A549 (cell line): ENCODE measurements at regions not wholly inside any gene's neighbourhood (a gene's known extent, or its start where the extent isn't known, plus 50 kb on each side); places are given as distances from the start of the nearest gene placed in this dataset.
"Not testable (repeated sequence)": the region's sequence is repeated elsewhere in the genome, so short reads cannot be mapped to it uniquely, and the experiment has no call there.

ENCODE experiments used
- ATAC-seq, 2 experiments: fragments of 200-7000 bp in 1 of 2; fragments of >200 bp in 1 of 2; cut with Nextera tagmentation in 1 of 2; cut with Tn5 transposase in 1 of 2; 3 replicates each; pipeline versions ENCODE4 v1.8.0 to v1.9.1; 2018 to 2020; ENCODE audit warnings: mild to moderate bottlenecking in 1 of 2, moderate library complexity in 1 of 2
- CTCF ChIA-PET: fragments of 300-600 bp; sonication (Branson Sonifier 250); formaldehyde crosslinking; extraction: SDS; loops from one replicate; lab custom pipeline; 2021; ENCODE audit warnings: antibody characterized with exemption, inconsistent platforms; lab: Yijun Ruan, JAX
- POLR2A ChIA-PET: fragments of 350-600 bp; formaldehyde crosslinking; extraction: SDS; loops from one replicate; lab custom pipeline; 2021; ENCODE audit warnings: antibody characterized with exemption, inconsistent platforms; lab: Yijun Ruan, JAX
- DNase-seq, 2 experiments: peaks; one replicate each; pipeline versions ENCODE4 v3.0.0 to v3.0.0-alpha.2; 2011 to 2016; ENCODE audit warnings: low read depth in 1 of 2, low spot score in 1 of 2
- FAIRE-seq: peaks from 2 replicates; lab custom pipeline; 2011; peaks lifted over from hg19 to GRCh38; lab: Jason Lieb, UNC
- H3K27ac ChIP-seq, 2 experiments: fragments of >200 bp; sonication (Bioruptor Twin); formaldehyde crosslinking; 3 replicates each; pipeline ENCODE4 v1.5.1; 2016 to 2017
- H3K4me1 ChIP-seq: fragments of >200 bp; sonication (Bioruptor Twin); formaldehyde crosslinking; 3 replicates; pipeline ENCODE4 v1.6.1; 2016
- H3K4me2 ChIP-seq: fragments of >200 bp; sonication (Bioruptor Twin); formaldehyde crosslinking; 3 replicates; pipeline ENCODE4 v1.6.1; 2016
- H3K4me3 ChIP-seq: fragments of >200 bp; sonication (Bioruptor Twin); formaldehyde crosslinking; 3 replicates; pipeline ENCODE4 v1.5.1; 2016
- H3K9me3 ChIP-seq: fragments of >200 bp; sonication (Bioruptor Twin); formaldehyde crosslinking; 3 replicates; pipeline ENCODE4 v1.6.1; 2016
- BHLHE40 ChIP-seq: IDR thresholded peaks from 2 replicates; pipeline ENCODE4 v1.6.1; 2012; ENCODE audit warnings: low read depth, low read length, inconsistent platforms
- CBX2 ChIP-seq: fragments of 200-600 bp; sonication (generic); IDR thresholded peaks from 2 replicates; pipeline ENCODE4 v1.6.1; 2016; ENCODE audit warnings: low read depth, mild to moderate bottlenecking, borderline replicate concordance
- CBX8 ChIP-seq: fragments of 200-600 bp; sonication (generic); IDR thresholded peaks from 2 replicates; pipeline ENCODE4 v1.6.1; 2016
- E2F6 ChIP-seq: IDR thresholded peaks from 2 replicates; pipeline ENCODE4 v1.6.1; 2012; ENCODE audit warnings: low read depth, borderline replicate concordance
- FOSL2 ChIP-seq, 2 experiments: fragments of 450-650 bp in 1 of 2; fragments of >200 bp in 1 of 2; sonication (Bioruptor Twin) in 1 of 2; formaldehyde crosslinking; IDR thresholded peaks; 2 replicates each; pipeline versions ENCODE4 v1.5.0 to v1.6.1; 2016 to 2020; ENCODE audit warnings: mild to moderate bottlenecking in 1 of 2, moderate library complexity in 1 of 2
- FOXS1 ChIP-seq: fragments of 250-450 bp; sonication (Bioruptor Pico); IDR thresholded peaks from 2 replicates; pipeline ENCODE4 v1.5.0; 2020; ENCODE audit warnings: mild to moderate bottlenecking, moderate library complexity
- HDAC2 ChIP-seq: fragments of 200-600 bp; sonication (generic); IDR thresholded peaks from 2 replicates; pipeline ENCODE4 v1.6.1; 2016
- JUN ChIP-seq, 2 experiments: fragments of >200 bp; sonication (Bioruptor Twin); formaldehyde crosslinking; IDR thresholded peaks; 2 replicates in 1 of 2; 3 replicates in 1 of 2; pipeline ENCODE4 v1.6.1; 2016 to 2017
- MYC ChIP-seq: IDR thresholded peaks from 2 replicates; pipeline ENCODE4 v1.6.1; 2012; ENCODE audit warnings: mild to moderate bottlenecking, inconsistent platforms, low read length, improper control_type of control experiment, borderline replicate concordance
- NFE2L2 ChIP-seq: fragments of 150-350 bp; conservative IDR thresholded peaks from 2 replicates; pipeline ENCODE4 v1.6.1; 2014; ENCODE audit warnings: low read length
- NPAS2 ChIP-seq: fragments of 250-450 bp; sonication (Bioruptor Pico); IDR thresholded peaks from 2 replicates; pipeline ENCODE4 v1.8.0; 2022; ENCODE audit warnings: mild to moderate bottlenecking, moderate library complexity, borderline replicate concordance
- NR3C1 ChIP-seq: fragments of >200 bp; sonication (Bioruptor Twin); formaldehyde crosslinking; IDR thresholded peaks from 3 replicates; pipeline ENCODE4 v1.6.1; 2017
- PBX3 ChIP-seq: IDR thresholded peaks from 2 replicates; pipeline ENCODE4 v1.6.1; 2012
- POLR2AphosphoS2 ChIP-seq: conservative IDR thresholded peaks from 2 replicates; pipeline ENCODE4 v1.6.1; 2012; ENCODE audit warnings: low read length, improper control_type of control experiment, inconsistent platforms
- RAD21 ChIP-seq, 2 experiments: fragments of >200 bp in 1 of 2; sonication (Bioruptor Twin) in 1 of 2; formaldehyde crosslinking in 1 of 2; IDR thresholded peaks in 1 of 2; conservative IDR thresholded peaks in 1 of 2; 2 replicates in 1 of 2; 3 replicates in 1 of 2; pipeline ENCODE4 v1.6.1; 2012 to 2018; ENCODE audit warnings: inconsistent platforms in 1 of 2
- RCOR1 ChIP-seq: fragments of 150-350 bp; IDR thresholded peaks from 2 replicates; pipeline ENCODE4 v1.6.1; 2014; ENCODE audit warnings: antibody characterized with exemption, low read length, low read depth
- RFX5 ChIP-seq: fragments of 450-650 bp; IDR thresholded peaks from 2 replicates; pipeline ENCODE4 v1.7.1; 2014; ENCODE audit warnings: antibody characterized with exemption, mild to moderate bottlenecking, moderate library complexity
- SREBF2 ChIP-seq: fragments of 450-650 bp; IDR thresholded peaks from 2 replicates; pipeline ENCODE4 v1.6.1; 2014; ENCODE audit warnings: mild to moderate bottlenecking, moderate library complexity
- TP53 ChIP-seq: fragments of 250-450 bp; sonication (Bioruptor Pico); IDR thresholded peaks from 2 replicates; pipeline ENCODE4 v1.5.0; 2021; ENCODE audit warnings: mild to moderate bottlenecking, moderate library complexity
- ZC3H11A ChIP-seq: fragments of 450-650 bp; IDR thresholded peaks from 2 replicates; pipeline ENCODE4 v1.6.1; 2014; ENCODE audit warnings: antibody characterized with exemption, mild to moderate bottlenecking
- ZFP36 ChIP-seq: fragments of 450-650 bp; IDR thresholded peaks from 2 replicates; pipeline ENCODE4 v1.6.1; 2014; ENCODE audit warnings: borderline replicate concordance; ENCODE audit not compliant: partially characterized antibody
- WGBS: methylation state at CpG from one replicate; pipeline ENCODE4 v1.1.6; 2017; ENCODE audit errors: missing lambda C conversion rate; 5-methylcytosine and 5-hydroxymethylcytosine counted together

DNA sequence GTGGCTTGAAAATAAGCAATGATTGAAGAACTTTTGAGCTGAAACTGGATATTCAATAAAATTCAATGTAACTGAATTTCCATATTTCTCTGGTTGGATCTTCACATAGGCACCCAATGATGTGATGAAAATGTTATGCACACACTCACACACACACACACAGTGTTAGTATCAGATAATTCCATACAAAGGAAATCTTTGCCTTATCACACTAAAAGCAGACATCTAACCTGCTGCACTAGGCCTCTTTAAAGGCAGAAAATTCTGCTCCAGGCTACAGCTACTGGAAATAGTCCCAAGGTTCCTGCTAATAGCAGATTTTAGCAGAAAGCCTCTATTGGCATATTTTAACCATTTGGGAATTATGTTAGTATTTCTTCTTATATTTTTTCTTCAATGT is 309.6 kb downstream of the COL11A1 start:
- ATAC-seq (no peak), DNase-seq (no peak), FAIRE-seq (no peak)
- H3K4me1 ChIP-seq, result peaks cover 10% of the 10 kb centered on the region; the same call in 1 of the 3 replicates
- TF ChIP-seq PBX3 (no peak), ZC3H11A (no peak), POLR2AphosphoS2 (no peak), RFX5 (no peak), RCOR1 (no peak), NPAS2 (CRISPR knock-in tag) (no peak), NR3C1 (no peak), JUN (IDR thresholded peaks at IDR 0.05) (no peak), HDAC2 (no peak), BHLHE40 (no peak), E2F6 (no peak)
- H3K4me2 ChIP-seq, result no peak overlapping the region
- CTCF ChIA-PET, result no interaction called here
- H3K4me3 ChIP-seq, result no peak overlapping the region
- POLR2A ChIA-PET, result no interaction called here
- no peak overlapping the region for H3K27ac ChIP-seq
- H3K9me3 ChIP-seq, result no peaks in the 10 kb centered on the region

- H3K4me3 ChIP-seq, result no peak overlapping the region
- ChIA-PET POLR2A (no interaction called here), CTCF (no interaction called here)
- H3K9me3 ChIP-seq, result no peaks in the 10 kb centered on the region
- H3K4me2 ChIP-seq, result no peak overlapping the region
- TF ChIP-seq NFE2L2 (no peak), MYC (no peak), FOSL2 (IDR thresholded peaks at IDR 0.05) (no peak), FOSL2 (CRISPR knock-in tag; IDR thresholded peaks at IDR 0.05) (no peak), CBX8 (no peak), TP53 (CRISPR knock-in tag) (no peak), ZFP36 (no peak), CBX2 (no peak), FOXS1 (CRISPR knock-in tag) (no peak)
- peaks cover 10% of the 10 kb centered on the region; the same call in 1 of the 3 replicates for H3K4me1 ChIP-seq
- ATAC-seq (no peak), DNase-seq (no peak), FAIRE-seq (no peak)
- no peak overlapping the region for H3K27ac ChIP-seq
Measured at GRCh38 chr1:102796429-102796828, 311.9 kb downstream of the COL11A1 start.

DNA sequence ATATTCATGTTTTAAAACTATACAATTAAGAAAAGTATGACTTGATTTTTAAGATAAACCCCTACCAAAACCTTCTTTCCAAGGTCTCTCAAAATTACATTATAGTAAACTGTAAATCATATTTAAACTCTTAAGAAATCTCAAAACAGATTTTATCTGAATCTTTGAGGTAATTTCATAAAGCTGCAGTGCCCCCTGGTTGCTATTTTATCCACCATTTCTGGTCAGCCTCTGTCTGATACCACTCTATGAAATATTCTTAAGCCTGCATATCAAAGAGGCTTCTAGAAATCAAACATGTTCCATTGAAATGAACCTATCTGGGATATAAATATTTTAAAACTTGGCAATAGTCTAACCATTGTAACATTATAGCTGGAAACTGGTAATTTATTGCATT is 317.3 kb downstream of the COL11A1 start:
- H3K27ac ChIP-seq, result no peak overlapping the region
- TF ChIP-seq RAD21 (conservative IDR thresholded peaks at IDR 0.05 in 1 of 2, IDR thresholded peaks at IDR 0.05 in 1 of 2) (0 out of 5 replicates have a peak, but pooled peaks of 1 of the 2 experiments have one; percentile 21), SREBF2 (no peak), BHLHE40 (no peak)
- TF ChIP-seq, all 56 proteins: peak for 1
- Histone ChIP-seq H3K4me2 (no peak overlapping the region), H3K4me3 (no peak overlapping the region), H3K4me1 (no peaks in the 10 kb centered on the region), H3K9me3 (no peaks in the 10 kb centered on the region)
- FAIRE-seq (no peak), DNase-seq (no peak), ATAC-seq (no peak)
- ChIA-PET POLR2A (no interaction called here), CTCF (no interaction called here)

GRCh38 chr1:102789951-102790350 is 318.4 kb downstream of the COL11A1 start:
- H3K27ac ChIP-seq, ATAC-seq, POLR2A ChIA-PET, CTCF ChIA-PET, FAIRE-seq, H3K4me1 ChIP-seq, H3K4me3 ChIP-seq, H3K9me3 ChIP-seq, H3K4me2 ChIP-seq, DNase-seq: not testable (repeated sequence)
- 56% methylated on average over 2 of the region's 2 CpGs for WGBS
